Esophagus mucosa (tissue), 1 donor: ENCODE measurements at regions not wholly inside any gene's neighbourhood (a gene's known extent, or its start where the extent isn't known, plus 50 kb on each side); places are given as distances from the start of the nearest gene placed in this dataset.
"Not testable (repeated sequence)": the region's sequence is repeated elsewhere in the genome, so short reads cannot be mapped to it uniquely, and the experiment has no call there.

ENCODE experiments used
- ATAC-seq: fragments of 200-7000 bp; cut with Tn5 transposase; one replicate; pipeline ENCODE4 v1.9.1; 2020
- donor health status: DM: yes; HTN: yes; CAD: no.

DNA sequence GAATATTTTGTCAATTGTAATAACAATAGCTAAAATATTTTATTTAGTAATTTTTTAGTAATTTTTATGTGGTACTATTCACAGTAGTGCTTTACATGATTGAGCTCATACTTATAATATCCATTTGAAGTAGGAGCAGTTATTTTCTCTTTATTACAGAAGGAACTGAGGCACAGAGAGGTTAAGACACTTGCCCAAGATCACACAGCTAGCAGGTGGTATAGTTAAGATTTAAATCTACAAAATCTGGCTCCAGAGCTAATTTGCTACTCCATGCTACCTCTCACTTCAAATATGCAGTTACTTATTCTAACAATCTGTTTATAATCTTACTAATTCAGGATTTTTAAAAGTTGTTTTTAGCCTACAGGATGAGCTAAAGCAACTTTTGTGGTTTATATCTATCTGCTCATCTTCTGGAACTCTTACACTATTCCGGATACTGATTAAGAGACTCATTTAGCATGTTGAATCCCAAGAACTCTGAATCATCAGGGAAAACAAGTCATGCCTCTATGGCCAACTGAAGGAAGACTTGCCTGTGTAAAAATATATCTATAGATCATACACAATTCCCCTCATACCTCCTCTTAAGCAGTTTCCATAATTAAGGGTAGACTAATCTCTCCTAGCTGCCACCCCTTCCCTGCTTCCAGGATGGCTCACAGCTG, 324.2 kb downstream of the UBE3D start:
- ATAC-seq, result no peak

DNA sequence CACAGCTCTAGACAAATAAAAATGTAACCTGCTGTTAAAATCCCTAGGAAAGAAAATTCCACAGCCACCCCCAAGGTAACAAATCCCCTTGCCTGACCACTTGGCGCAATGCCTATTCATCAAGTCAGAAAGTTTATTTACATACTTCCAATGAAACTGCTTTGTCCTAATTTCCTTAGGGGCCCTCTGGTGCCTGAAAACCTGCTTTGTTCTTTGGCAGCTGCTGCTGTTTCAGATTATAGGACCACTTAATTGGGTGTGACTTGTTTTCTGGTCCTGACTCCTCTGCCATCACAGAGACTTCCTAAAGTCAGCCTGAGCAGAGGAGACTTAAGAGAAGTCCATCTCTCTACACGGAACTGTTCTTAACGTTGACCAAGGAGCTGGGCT, 323.6 kb downstream of the UBE3D start:
- ATAC-seq, result no peak

DNA sequence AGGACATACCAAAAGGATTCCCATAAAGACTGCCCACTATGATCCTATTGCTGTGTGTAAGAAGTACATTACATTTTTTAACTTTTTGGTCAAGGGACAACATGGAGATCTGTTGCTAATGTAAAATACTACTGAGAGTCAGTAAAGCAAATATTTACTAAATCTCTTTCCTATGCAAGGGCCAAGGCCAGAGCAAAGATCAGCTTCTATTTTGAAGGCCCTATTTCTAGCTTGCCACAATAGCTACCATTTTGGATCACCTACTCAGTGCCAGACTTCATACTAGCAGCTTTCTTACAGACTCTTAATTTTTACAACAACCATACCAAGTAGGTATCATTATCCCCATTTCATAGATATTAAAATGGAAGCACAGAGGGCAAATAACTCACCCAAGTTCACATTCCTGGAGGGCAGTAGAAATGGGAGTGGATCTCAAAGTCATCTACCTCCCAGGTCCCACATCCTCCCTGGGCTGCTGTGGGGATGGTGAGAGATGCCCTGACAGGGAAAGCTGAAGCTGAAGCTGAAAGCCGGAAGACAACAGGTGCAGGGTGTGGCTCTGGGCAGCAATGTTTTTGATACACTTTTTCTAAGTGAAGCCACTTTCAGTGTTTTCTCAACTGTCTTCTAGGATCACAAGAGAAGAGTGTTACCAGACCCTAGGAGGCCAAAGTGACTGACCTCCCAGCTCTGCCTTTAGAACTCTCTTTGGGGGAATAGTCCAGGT, 321.2 kb downstream of the UBE3D start:
- no peak for ATAC-seq

DNA sequence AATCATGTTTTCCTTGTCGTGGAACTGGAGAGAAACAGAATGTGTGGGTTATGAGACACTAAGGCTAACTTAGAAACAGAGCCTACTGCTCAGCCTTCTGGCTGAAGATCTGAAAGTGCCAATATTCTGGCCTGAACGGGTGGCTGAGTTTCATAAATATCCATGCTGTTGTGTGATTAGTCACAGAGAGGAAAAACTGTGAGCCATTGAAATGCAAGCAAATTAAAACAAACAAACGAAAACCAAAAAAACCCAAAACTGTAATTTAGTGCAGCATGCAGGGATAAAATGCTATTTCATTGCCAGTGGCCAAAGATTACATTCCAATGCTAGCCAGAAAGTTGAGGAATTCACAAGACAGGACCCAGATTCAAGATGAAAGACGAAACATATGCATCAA, 315.1 kb downstream of the UBE3D start:
- no peak for ATAC-seq

DNA sequence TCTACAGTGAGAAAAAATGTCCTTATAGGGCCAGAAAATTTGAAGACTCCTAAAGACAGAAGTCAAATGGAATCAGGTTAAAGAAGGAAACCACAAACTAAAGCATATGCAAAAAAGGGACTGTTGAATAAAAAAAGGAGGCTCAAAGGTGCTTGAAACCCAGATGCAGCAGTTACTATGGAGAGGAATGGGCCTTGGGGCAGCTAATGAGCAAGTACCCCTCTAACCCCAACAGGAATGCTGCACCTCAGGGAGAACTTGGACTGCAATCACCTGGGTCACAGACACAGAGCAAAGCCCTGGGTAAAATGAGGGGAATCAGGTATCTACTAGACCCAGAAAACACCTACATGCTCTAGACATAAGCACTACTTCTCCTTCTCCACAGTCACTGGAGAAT, 313.9 kb downstream of the UBE3D start:
- ATAC-seq, result no peak

DNA sequence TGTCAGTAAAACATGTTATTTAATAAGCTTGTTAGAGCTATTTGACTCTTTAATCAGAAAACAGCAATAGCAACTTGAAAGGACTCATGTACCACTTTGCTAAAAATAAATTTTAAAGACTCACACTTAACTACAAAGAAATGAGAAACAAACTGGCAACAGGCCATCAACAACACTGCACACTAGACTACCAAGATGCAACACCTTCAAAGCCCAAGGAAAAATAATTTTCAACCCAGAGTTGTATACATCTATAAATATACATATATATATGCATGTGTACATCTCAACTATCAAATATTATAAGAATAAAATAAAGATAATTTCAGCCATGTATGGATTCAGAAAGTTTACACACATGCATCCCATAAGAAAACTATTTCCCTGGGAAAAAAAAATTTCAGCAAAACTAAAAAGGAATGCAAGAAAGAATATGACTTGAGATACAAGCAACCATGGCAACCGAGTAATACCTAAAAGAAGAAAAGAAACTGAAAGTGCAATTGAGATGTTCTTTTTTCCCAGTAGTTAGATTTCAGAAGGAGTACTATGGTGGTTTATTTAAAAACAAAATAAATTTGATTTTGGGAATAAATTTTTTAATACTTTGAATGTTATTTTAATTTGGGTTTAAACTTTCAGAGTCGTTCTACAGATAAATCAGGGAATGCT, 303.8 kb downstream of the UBE3D start:
- ATAC-seq, result no peak

DNA sequence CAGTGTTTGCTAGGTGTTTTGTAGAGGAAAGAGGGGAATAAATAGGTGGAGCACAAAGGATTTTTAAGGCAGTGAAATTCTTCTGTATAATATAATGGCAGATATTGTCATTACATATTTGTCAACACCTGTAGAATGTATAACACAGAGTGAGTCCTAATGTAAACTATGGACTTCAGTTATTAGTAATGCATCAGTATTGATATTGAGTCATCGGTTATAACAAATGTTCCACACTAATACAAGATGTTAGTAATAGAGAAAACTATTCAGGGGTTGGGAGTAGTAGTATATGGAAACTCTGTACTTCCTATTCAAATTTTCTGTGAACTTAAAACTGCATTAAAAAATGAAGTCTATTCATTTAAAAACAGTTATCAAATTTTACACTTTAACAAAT, 299.2 kb downstream of the UBE3D start:
- ATAC-seq, result no peak

DNA sequence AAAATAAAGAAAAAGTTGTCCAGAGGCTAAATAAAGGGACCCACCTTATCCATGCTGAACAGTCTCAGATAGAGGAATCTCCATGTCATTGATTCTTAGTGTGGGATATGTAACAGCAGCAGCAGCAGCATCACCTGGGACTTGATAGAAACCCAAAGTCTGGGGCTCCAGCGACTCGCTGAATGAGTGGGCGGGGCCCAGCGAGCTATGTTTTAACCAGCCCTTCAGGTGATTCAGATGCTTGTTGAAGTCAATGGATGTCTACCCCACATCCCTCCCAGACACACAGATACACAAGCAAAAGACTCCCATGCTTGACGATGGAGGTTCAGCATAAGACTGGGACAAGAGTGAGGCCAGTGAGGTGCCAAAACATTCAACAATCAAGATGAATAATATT, 298.6 kb downstream of the UBE3D start:
- no peak for ATAC-seq

DNA sequence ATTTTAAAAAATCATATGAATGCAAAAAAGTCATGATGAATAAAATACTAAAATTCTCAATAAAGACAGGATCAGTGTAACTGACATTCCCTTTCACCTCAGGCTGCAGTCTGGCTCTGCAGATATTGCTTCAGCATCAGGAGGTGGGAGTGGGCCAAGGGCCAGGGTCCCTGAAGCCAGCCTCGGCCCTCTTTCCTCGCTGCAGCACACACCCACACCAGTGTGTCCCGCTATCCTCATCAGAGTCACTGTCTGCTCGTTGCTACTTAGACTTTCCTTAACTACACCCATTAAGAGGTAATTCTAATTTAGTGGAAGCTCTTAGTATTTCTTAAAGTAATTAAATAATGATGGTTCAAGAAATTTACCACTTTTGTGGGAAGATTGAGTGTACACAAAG, 298.2 kb downstream of the UBE3D start:
- no peak for ATAC-seq

DNA sequence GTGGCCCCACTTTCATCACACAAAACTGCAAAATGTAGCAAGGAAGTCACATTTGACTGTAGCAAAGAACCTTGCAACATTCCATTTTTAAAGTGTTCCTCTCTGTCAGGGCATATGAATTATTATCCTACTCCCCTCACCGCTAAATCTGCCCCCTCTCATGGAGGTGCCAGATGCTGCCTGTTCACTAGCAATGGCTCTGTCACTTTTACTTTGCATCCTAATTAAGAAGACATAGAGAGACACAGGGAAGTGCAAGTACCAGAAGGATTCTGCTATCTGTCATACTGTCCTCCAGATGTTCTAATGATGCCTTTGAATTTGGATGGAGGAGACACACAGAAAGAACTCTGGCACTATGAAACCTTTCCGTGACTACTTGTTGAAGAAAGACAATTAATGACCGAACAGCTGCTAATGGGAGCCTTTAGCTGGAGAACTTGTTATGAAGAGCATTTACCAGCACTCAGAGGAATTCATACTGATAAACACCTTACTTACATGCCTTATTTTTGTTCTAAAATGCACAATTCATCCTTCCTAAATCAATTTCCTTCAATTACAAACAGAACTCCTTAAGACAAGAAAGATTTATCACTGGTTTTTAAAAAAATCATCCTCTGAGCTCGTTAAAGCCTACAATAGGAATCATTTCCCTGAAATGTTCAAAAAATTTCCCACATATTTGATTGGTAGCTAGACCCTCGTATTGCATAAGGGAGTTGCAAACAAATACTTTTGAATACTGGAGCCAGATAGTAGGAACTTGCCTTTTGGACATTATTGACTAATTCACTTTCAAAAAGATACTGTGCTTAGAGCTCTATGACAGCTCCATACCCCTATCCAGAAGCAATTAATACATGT, 292.6 kb downstream of the UBE3D start:
- no peak for ATAC-seq

DNA sequence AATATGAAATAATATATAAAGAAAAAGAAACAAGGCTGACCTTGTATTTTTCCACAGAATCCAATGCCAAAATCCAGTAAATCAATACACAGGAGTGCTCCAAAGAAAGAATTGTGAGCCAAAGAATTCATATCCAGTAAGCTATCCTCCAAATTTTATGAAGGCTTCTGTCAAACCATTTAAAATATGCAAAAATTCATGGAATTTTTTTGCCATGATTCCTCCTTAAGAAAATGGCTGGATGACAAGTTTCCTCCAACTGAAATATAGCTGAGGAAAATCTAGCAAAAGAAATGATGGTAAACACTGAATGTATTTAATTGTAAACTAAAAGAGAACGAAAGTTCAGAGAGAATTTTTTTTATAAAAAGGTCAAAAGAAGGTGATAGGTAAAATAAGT, 290.3 kb downstream of the UBE3D start:
- no peak for ATAC-seq

DNA sequence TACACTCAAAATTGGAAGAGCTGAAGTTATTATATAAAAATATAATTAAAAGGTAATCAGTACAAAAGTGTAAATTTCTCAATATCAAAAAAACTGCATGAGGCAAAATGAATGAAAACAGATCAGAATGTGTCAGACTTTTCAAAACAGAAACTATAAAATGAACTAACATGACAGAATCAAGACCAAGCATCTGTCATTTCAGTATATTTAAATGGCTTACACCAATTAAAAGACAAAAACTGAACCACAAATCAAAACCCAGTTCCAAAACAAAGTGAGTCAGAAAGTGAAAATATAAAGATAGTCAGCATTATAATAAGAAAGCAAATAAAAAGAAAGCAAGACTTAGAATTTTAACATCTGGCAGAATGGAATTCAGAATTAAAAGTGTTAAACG, 289.7 kb downstream of the UBE3D start:
- no peak for ATAC-seq

DNA sequence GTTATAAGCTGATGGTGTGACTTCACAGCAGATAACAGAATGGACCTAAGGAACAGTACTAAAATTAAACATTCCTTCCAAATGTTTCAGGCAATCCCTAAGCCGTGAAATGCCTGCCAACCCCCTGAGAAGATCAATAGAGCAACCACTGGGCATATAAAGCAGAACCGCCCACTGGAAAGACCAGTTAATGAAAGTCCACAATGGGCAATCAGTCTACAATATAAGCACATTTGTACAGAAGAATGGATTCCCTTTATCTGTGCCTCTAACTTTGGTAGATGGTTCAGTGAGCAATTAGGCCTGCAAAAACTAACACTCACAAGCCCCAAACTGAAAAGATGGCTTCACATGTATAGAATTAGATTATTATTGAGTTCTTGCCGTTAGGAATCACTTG, 286.6 kb downstream of the UBE3D start:
- no peak for ATAC-seq

DNA sequence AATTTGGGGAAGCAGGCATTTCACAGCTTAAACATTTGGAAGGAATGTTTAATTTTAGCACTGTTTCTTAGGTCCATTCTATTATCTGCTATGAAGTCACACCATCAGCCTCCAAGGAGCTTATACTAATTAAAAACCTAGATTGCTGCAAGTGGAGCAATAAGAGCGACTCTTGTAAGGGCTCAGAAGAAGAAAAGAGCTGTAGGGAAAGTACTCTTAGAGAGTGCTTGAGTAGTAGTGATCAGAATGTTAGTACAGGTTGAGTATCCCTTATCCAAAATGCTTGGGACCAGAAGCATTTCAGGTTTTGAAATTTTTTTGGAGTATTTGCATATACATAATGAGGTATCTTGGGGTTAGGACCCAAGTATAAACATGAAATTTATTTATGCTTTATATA, 285.3 kb downstream of the UBE3D start:
- ATAC-seq, result no peak

DNA sequence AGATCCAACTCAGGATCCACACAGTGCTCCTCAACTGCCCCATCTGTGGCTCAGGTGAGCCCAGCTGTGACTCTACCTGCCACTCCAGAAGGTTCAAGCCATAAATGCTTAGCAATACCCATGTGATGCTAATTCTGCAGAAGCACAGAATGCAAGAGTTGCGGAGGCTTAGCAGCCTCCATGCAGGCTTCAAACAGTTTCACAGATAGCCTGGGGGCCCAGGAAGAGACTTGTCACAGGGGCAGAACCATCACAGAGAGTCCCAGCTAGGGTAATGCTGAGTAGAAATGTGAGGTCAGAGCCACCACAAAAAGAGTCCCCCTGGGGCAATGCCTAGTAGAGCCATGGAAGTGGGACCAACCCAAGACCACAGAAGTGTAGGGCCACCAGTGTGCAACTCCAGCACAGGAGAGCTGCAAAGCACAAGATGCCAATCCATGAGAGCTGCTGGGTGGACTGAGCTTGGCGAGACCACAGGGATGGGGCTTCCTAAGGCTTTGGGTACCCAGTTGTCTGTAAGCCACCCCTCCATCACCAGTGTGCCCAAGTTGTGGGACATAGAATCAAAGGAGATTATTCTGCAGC, 283.9 kb downstream of the UBE3D start:
- ATAC-seq, result no peak

DNA sequence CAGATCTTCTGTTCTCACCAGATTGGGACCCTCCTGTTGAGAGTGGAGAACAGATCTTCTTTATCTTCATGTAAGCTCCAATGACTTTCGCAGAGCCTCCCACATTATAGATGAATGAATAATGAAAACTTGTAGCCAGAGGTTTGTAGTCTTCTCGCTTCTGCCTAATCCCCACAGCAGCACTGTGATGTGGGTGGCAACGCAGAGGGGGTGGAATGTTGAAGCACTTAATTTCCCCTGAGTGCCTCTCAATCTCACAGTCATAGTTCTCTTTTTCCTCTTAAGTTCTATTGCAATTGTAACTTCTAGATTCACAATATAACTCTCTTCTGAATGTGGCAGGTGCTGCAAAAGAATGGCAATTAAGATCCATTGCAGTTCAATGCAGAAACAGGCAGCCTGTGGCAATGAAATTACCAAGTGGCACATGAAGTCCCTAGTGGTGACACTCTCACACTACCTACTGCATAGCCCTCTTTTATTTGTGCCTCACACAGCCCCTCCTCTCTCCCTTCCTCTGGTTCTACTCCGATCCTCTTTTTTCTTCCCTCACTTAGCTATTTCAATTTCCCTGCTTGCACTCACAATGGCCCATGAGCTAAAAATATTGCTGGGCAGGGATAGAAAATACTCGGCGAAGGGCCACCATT, 281.9 kb downstream of the UBE3D start:
- ATAC-seq, result no peak

DNA sequence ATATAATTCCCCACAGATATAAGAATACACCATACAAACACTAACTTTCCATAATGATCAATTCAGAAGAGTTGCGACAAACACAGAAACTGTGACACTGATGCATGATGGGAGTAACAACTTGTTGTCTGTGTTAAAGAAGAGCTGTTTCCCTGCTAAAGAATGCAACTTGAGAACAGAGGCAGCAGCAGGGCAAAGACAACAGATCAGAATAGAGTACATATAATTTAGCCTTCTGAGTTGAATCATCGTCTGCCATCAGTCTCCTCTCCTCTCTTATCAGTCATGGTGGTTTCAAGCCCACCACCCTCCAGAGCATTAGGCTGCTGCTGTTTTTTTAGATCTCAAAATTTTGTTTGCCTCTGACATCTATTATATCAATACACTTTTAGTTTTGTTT, 280.4 kb downstream of the UBE3D start:
- ATAC-seq, result no peak

DNA sequence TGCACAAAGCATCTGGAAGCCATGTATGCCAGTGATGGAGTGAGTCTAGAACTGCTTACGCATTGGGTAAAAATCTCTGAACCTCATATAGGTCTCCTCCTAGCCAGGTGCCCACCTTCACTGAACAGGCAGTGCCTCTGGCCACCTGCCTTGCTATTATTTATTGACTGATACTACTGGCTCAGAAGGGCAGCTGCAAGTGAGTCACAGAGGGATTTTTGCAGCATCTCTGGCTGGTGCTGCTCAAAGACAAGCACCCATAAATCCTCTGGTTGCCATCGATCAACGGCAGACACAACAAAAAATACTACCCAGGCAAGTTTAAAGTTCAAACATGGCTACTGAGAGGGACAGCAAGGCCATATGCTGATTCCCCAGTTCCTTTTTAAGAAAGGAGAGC, 279.4 kb downstream of the UBE3D start:
- ATAC-seq, result no peak

DNA sequence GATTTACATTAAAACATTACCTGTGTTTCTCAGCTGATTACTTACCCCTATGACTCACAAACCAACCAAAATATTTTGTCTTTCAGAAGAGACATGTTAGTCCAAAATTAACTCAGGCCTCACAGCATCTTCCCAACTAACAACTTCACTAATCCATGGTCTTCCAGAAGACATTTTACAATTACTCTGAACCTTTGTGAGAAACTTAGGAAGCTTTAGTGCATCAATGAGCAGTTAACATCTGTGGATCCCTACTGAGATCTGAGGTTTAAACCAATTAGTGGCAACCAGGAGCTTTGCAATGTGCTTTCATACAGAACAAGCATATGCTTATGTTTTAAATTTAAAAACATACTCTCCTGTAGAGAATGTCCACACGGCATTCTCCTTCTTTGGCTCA, 269.7 kb downstream of the UBE3D start:
- no peak for ATAC-seq

DNA sequence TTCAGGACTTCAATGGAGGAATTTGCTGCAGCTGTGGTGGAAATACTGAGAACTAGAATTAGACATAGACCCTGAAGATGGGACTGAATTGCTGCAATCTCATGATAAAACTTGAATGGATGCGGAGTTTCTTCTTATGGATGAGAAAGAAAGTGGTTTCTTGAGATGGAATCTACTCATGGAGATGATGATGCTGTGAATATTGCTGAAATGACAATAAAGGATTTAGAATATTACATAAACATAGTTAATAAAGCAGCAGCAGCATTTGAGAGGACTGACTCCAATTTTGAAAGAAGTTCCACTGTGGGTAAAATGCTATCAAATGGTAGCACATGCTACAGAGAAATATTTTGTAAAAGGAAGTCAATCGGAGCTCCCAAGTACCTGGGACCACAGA, 264.6 kb downstream of the UBE3D start:
- ATAC-seq, result no peak

DNA sequence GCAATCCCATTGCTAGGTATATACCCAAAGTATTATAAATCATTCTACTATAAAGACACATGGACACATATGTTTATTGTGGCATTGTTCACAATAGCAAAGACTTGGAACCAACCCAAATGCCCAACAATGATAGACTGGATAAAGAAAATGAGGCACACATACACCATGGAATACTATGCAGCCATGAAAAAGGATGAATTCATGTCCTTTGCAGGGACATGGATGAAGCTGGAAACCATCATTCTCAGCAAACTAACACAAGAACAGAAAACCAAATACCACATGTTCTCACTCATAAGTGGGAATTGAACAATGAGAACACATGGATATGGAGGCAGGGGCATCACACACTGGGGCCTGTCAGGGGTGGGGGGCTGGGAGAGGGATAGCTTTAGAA, 249.4 kb downstream of the UBE3D start:
- ATAC-seq, result not testable (repeated sequence)

DNA sequence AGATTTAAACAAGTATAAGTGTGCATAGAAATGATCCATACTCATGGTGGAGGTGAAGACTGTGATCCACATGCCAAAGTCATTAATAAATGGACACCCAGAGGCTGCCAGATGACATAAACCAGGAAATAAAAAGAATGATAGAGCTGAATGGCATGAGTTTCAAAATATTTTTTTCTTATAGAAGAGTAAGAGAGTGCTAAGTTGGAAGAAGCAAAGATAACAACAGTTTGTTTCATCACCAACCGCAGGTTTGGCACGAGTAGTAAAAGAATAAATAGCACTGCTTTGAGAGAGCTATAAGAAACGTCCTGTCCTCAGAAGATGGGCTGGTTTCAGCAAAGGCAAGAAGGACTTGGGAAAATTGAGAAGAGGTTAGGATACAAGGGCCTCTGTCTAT, 246.9 kb downstream of the UBE3D start:
- ATAC-seq, result no peak
